Fibroblast of the aortic adventitia (primary cell): ENCODE measurements at regions not wholly inside any gene's neighbourhood (a gene's known extent, or its start where the extent isn't known, plus 50 kb on each side); places are given as distances from the start of the nearest gene placed in this dataset.

ENCODE experiments used
- DNase-seq: peaks from one replicate; pipeline ENCODE4 v3.0.0-alpha.2; 2010; ENCODE audit warnings: low read depth
- H3K4me3 ChIP-seq: 2 replicates; pipeline ENCODE4 v1.5.1; 2011; ENCODE audit warnings: low read depth, mild to moderate bottlenecking, control low read depth, low read length, moderate library complexity
- CTCF ChIP-seq: IDR thresholded peaks from 2 replicates; pipeline ENCODE4 v1.5.1; 2011; ENCODE audit warnings: mild to moderate bottlenecking, low read length, control low read depth, inconsistent platforms; ENCODE audit not compliant: insufficient read depth

- no peak for TF ChIP-seq CTCF
- H3K4me3 ChIP-seq, result no peak overlapping the region
- no peak for DNase-seq
These were observed 819.9 kb downstream of the FAM181B start for GRCh38 chr11:81913793-81914192.

GRCh38 chr11:81907996-81908395 lies 825.7 kb downstream of the FAM181B start:
- DNase-seq, result peak; percentile 4
- TF ChIP-seq CTCF, result no peak
- no peak overlapping the region for H3K4me3 ChIP-seq

- no peak overlapping the region for H3K4me3 ChIP-seq
- no peak for DNase-seq
- TF ChIP-seq CTCF, result no peak
These were observed 834.5 kb downstream of the FAM181B start for GRCh38 chr11:81899156-81899555.

GRCh38 chr11:81897639-81898038 lies 836.0 kb downstream of the FAM181B start:
- TF ChIP-seq CTCF, result no peak
- DNase-seq, result no peak
- H3K4me3 ChIP-seq, result no peak overlapping the region

GRCh38 chr11:81895258-81895657 lies 838.4 kb downstream of the FAM181B start:
- TF ChIP-seq CTCF, result no peak
- no peak for DNase-seq
- no peak overlapping the region for H3K4me3 ChIP-seq

- DNase-seq, result no peak
- TF ChIP-seq CTCF, result no peak
- H3K4me3 ChIP-seq, result no peak overlapping the region
These were observed 840.7 kb downstream of the FAM181B start for GRCh38 chr11:81892770-81893635.
